NOMO-1 treated with DMSO at 0.1 percent for 48 hours (cell line): ENCODE measurements at regions not wholly inside any gene's neighbourhood (a gene's known extent, or its start where the extent isn't known, plus 50 kb on each side); places are given as distances from the start of the nearest gene placed in this dataset.
"Not testable (repeated sequence)": the region's sequence is repeated elsewhere in the genome, so short reads cannot be mapped to it uniquely, and the experiment has no call there.

Source experiments
- DNase-seq: peaks from one replicate; lab custom pipeline; 2025; ENCODE audit not compliant: unreplicated experiment; lab: John Stamatoyannopoulos, UW

DNA sequence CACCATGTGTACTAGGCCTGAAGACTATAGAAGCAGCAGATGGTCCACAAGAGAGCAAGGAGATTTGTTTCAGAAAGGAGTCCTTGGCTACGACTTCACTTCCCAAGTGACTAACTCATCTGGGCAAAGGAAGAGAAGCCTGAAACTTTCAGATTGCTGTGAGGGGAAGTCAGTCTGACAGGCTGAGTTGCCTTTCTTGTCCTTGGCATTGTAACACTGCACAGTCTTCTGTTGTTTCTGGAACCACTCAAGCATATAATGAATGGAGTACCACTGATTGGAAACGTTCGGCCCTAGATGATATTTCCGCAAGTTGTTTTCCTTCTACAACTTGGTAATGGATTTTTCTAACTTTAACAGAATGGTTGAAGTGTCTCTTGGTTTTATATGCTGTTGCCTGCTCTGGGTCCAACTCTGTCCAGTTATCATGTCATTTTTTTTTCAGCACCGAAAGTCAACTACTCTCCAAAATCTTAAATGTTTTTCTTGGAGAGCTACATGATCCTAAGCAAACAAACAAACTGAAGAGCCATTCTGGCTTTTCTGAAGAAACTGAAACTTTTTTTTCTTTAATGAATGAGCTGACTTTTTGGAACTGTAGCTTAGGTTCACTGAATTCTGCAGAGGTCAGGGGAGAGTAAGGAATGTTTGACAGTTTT is 685.7 kb downstream of the MECOM start:
- DNase-seq: no peak

- DNase-seq: no peak
Observed at GRCh38 chr3:168976969-168977368, 686.5 kb downstream of the MECOM start.

DNA sequence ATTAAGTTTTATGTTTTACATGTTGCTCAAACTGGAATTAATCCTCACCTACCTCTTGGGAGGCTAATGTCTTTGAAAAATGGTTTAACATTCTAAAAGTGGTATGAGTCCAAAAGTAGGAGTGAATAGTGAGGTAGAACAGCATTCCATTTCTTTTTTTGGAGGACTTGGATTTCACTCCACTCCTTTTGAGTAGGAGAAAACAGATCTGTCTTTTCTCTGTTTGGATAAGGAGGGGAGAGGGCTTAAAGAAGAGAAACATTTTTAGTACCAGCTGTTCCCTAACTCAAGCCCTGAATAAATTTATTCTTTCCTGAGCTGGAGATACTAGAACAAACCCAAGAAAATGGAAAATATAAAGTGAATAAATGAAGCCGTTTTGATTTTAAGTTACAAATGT is 687.9 kb downstream of the MECOM start:
- no peak for DNase-seq

- DNase-seq: no peak
Observed at GRCh38 chr3:168974617-168975403, 688.7 kb downstream of the MECOM start.

DNA sequence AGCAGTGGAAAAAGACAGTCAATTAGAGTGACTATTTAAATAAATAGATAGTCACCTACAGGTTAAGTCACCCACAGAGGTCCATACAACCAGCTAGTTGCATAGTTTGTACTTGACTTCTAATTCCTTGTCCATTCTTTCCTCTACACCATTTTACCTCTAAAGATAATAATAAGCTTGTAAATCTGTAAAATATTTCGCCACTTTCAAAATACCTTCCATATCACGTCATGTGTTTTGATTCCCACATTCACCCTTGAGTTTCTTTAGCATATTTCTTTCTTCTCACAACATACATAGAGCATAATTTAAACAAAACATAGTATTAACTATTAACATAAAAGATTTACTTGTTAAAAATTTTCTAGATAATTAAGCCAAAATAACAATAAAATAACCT is 689.6 kb downstream of the MECOM start:
- DNase-seq: no peak

GRCh38 chr3:168973206-168973605 is 690.3 kb downstream of the MECOM start:
- no peak for DNase-seq

- no peak for DNase-seq
Observed at GRCh38 chr3:168968609-168969008, 694.9 kb downstream of the MECOM start.

GRCh38 chr3:168964736-168965135 is 698.8 kb downstream of the MECOM start:
- no peak for DNase-seq

DNA sequence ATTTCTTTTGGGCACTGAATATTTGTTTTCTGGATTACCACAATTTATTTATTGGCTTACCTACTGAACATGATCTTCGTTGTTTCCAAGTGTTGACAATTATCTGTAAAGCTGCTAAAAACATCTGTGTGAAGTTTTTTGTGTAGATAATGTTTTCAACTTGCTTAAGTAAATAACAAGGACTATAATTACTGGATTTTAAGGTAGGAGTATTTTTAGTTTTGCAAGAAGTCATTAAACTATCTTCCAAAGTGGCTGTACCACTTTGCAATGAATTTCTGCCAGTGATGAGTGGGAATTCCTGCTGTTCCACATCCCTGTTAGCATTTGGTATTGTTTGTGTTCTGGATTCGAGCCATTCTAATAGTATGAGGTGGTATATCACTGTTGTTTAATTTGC is 702.2 kb downstream of the MECOM start:
- DNase-seq: no peak

DNA sequence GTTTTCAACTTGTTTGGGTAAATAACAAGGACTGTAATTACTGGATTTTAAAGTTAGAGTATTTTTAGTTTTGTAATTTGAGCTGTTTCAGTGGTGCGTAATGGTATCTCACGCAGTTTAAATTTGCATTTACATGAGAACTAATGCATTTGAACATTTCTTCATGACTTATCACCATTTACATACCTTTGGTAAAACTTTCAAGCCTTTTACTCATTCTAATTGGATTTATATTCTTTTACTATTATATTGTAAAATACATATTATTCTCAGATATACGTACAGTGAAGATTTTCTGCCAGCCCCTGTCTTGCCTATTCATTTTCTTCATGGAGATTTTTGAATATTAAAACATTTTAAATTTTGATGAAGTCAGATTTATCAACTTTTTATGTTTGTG is 703.8 kb downstream of the MECOM start:
- no peak for DNase-seq

DNA sequence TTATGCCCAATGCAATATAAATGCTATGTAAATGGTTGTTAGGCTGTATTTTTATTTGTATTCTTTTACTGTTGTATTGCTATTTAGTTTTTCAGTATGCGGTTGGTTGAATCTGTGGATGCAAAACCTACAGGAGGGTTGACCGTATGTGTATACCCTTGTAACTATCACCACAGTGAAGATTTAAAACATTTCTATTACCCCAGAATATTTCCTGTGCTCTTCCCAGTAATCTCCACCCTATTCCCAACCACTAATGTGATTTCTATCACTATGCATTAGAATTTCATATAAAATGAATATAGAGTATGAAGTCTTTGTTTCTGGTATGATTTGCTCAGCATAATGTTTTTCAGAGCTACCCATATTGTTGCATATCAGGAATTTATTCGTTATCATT is 705.0 kb downstream of the MECOM start:
- DNase-seq: no peak

DNA sequence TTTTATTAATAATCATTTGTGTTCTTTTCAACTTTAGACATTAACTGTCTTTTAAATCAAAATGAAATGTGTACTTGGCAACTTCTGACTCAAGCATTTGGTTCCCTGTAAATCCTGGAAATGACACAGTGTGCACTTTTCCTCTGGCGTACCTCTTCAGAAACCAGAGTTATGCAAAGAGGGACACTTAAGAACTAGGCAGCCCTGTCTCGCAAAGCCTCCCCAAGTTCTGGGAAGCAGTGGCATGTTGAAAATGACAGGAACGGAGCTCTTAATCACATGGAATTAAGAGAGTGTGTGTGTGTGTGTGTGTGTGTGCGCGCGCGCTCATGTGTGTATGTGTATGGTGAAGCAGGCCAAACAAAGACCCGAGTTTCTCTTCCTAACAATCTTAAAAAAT is 707.4 kb downstream of the MECOM start:
- DNase-seq: no peak

- DNase-seq: no peak
Observed at GRCh38 chr3:168952551-168952950, 711.0 kb downstream of the MECOM start.

GRCh38 chr3:168951884-168952283 is 711.6 kb downstream of the MECOM start:
- DNase-seq: no peak

- DNase-seq: no peak
Observed at GRCh38 chr3:168951368-168951767, 712.1 kb downstream of the MECOM start.

- no peak for DNase-seq
Observed at GRCh38 chr3:168950622-168951021, 712.9 kb downstream of the MECOM start.

DNA sequence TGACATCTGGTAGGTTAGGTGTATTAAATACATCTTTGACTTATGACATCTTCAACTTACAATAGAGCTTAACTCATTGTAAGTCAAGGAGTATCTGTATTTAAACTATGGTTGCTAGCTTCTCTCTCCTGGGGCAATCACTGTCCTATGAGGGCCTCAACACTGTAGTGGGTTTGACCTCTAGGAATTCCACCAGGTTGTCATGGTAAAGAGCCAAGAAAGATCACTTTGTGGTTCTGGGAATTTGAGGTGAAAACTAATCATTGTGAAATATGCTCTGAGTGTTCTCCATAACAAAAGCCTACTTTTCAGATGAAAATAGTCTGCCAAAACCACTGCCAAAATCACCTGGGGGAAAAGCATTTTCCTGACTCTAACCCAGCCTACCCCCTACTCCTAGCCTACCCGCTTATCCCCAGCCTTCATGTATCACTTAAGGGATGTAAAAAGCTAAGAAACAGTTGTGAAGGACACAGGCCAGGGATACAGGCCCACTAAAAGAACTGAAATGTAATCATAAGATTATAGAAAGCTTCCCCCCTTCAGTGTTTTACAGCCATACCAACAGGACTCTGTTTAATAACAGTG is 723.8 kb downstream of the MECOM start:
- no peak for DNase-seq

GRCh38 chr3:168933614-168934013 is 729.9 kb downstream of the MECOM start:
- DNase-seq: no peak

DNA sequence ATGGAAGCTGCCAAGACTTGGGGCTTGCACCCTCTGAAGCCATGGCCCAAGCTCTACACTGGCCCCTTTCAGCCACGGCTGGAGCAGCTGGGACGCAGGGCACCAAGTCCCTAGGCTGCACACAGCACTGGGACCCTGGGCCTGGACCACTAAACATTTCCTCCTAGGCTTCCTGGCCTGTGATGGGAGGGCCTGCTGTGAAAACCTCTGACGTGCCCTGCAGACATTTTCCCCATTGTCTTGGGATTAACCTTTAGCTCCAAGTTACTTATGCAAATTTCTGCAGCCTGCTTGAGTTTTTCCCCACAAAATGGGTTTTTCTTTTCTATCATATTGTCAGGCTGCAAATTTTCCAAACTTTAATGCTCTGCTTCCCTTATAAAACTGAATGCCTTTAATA is 733.5 kb downstream of the MECOM start:
- not testable (repeated sequence) for DNase-seq

DNA sequence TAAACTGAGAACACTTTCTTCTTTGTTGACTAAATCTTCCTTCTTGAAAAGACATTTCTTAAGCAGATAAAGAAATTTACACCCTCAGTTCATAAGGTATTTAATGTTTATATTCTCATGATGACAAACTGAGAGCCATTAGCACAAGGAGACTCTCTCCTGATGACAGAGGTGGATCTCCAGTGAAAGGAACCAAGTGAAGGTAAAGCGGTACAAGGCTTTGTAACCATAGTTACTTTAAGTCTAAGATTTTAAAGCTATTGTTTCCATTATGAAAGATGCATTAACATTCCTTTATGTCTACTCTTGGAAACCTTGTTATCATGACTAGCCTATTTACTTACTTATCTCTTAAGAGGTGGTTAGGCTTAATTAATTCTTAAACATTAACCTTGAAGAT is 737.1 kb downstream of the MECOM start:
- DNase-seq: no peak

- DNase-seq: no peak
Observed at GRCh38 chr3:168925568-168925967, 737.9 kb downstream of the MECOM start.

DNA sequence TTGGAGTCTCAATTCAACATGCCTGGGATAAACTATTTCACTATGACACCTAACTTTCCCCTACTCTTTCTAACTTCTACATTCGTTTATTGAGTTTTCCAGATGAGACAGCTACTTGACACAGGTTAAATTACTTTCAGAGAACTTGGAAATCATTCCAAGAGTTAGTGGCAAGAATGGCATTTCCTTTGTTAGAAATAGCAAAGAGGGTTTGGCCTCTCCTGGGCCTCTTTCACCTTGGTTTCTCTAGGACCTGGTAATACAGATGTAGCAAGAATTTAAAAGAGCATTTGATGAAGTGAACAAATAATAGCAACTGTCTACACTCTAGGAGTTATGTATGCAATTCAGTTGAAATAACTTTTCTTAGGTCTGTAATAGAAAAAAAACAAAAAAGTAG is 748.9 kb downstream of the MECOM start:
- DNase-seq: no peak
